Epithelial cell of esophagus (primary cell): ENCODE measurements at regions not wholly inside any gene's neighbourhood (a gene's known extent, or its start where the extent isn't known, plus 50 kb on each side); places are given as distances from the start of the nearest gene placed in this dataset.
A peak's percentile ranks its signal among the peaks of the same experiment; 100 is the strongest.
"Not testable (repeated sequence)": the region's sequence is repeated elsewhere in the genome, so short reads cannot be mapped to it uniquely, and the experiment has no call there.

Experiments
- DNase-seq: peaks from one replicate; pipeline ENCODE4 v3.0.0; 2010; ENCODE audit warnings: low read depth
- H3K4me3 ChIP-seq: 2 replicates; pipeline ENCODE4 v1.5.1; 2011; ENCODE audit warnings: mild to moderate bottlenecking, low read length, control low read depth
- TF ChIP-seq, protein P1 (sequence below): IDR thresholded peaks from 2 replicates; pipeline ENCODE4 v1.5.1; 2011; ENCODE audit warnings: low read depth, mild to moderate bottlenecking, low read length, control low read depth, inconsistent platforms; ENCODE audit not compliant: insufficient read depth; ENCODE audit errors: missing control alignments

- TF ChIP-seq, protein P1, sequence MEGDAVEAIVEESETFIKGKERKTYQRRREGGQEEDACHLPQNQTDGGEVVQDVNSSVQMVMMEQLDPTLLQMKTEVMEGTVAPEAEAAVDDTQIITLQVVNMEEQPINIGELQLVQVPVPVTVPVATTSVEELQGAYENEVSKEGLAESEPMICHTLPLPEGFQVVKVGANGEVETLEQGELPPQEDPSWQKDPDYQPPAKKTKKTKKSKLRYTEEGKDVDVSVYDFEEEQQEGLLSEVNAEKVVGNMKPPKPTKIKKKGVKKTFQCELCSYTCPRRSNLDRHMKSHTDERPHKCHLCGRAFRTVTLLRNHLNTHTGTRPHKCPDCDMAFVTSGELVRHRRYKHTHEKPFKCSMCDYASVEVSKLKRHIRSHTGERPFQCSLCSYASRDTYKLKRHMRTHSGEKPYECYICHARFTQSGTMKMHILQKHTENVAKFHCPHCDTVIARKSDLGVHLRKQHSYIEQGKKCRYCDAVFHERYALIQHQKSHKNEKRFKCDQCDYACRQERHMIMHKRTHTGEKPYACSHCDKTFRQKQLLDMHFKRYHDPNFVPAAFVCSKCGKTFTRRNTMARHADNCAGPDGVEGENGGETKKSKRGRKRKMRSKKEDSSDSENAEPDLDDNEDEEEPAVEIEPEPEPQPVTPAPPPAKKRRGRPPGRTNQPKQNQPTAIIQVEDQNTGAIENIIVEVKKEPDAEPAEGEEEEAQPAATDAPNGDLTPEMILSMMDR = no peak
- no peak overlapping the region for H3K4me3 ChIP-seq
- DNase-seq = no peak
These were observed 452.0 kb downstream of the REEP3 start for GRCh38 chr10:63972949-63973827.

GRCh38 chr10:63976538-63976937 is 455.3 kb downstream of the REEP3 start:
- TF ChIP-seq, protein P1 = peak; percentile 41
- DNase-seq = peak; percentile 53
- H3K4me3 ChIP-seq = no peak overlapping the region

- H3K4me3 ChIP-seq = no peak overlapping the region
- TF ChIP-seq, protein P1 = peak; percentile 60
- DNase-seq = peak; percentile 61
These were observed 456.2 kb downstream of the REEP3 start for GRCh38 chr10:63977329-63977923.

DNA sequence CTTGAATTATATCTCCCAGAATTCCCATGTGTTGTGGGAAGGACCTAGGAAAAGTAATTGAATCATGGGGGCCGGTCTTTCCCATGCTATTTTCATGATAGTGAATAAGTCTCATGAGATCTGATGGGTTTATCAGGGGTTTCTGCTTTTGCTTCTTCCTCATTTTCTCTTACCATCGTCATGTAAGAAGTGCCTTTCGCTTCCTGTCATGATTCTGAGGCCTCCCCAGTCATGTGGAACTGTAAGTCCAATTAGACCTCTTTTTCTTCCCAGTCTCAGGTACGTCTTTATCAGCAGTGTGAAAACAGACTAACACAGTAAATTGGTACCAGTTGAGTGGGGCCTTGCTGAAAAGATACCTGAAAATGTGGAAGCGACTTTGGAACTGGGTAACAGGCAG is 459.7 kb downstream of the REEP3 start:
- not testable (repeated sequence) for H3K4me3 ChIP-seq, DNase-seq

DNA sequence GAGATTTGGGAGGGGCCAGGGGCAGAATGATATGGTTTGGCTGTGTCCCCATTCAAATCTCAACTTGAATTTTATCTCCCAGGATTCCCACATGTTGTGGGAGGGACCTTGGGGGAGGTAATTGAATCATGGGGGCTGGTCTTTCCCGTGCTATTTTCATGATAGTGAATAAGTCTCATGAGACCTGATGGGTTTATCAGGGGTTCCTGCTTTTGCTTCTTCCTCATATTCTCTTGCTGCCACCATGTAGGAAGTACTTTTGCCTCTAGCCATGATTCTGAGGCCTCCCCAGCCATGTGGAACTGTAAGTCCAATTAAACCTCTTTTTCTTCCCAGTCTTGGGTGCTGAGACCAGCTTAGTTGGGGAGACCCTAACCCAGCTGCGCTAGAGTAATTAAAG is 462.9 kb downstream of the REEP3 start:
- not testable (repeated sequence) for H3K4me3 ChIP-seq, DNase-seq

DNA sequence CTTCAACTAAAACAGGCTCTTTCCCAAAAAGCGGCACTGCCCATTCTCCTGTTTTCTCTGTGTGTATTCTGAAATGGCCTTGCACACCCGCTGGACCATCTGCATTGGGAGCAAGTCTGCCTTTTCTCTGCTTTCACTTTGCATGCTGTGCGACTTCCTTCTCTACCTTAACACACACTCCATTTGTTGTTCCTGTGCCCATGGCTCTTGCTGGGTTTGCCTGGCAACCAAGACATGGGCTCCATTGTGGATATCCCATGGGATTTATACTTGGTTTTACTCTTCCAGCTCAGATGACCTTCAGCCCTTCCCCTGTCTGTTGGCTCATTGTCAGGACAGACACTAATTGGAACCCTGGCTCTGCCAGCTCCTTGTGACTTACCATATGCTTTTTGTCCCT is 465.3 kb downstream of the REEP3 start:
- no peak overlapping the region for H3K4me3 ChIP-seq

DNA sequence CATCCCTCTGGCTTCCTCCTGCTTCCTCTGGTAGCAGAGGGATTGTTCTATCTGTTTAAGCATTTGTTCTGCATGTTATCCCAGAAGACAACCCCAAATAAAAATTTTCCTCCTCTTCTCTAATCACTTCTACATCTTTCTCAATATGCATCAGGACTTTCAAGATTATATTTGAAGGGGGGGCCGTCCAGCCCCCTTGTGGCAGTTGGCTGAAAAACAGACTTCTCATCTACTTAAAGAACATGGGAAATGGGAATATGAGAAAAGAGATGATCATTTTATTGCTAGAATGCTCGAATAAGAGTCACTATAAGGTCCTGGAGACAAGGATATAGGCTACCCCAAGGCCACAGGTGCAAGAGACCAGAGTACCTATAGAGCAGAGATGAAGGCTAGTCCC is 466.0 kb downstream of the REEP3 start:
- no peak for DNase-seq
- TF ChIP-seq, protein P1 = no peak
- no peak overlapping the region for H3K4me3 ChIP-seq

More for the DNA sequence above, 465.3 kb downstream of the REEP3 start:
- DNase-seq = no peak
- TF ChIP-seq, protein P1 = no peak

DNA sequence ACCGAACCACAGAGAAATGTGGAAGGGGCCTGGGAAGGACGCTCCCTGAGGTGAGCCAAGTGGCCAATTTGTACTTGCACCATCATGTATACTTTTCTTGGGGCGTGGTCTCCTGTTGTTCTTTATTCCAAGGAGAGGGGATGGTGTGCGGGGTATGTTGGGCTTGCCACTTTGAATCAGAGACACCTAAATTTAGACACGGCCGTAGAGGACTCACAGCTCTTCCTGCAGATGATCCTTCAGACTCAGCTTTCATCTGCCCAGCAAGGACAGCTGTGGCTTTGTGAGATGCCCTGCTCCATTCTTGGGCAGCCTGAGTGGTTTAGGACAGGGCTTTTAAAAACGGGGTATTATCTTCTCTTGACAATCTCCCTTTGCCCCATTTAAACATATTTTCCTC is 473.2 kb downstream of the REEP3 start:
- H3K4me3 ChIP-seq = no peak overlapping the region
- TF ChIP-seq, protein P1 = no peak
- no peak for DNase-seq
